ENCODE measurements at regions not wholly inside any gene's neighbourhood (a gene's known extent, or its start where the extent isn't known, plus 50 kb on each side); places are given as distances from the start of the nearest gene placed in this dataset.

- CTCF ChIA-PET (ENCODE audit: low intra/inter-chr PET ratio) = no interaction called here
- Histone ChIP-seq H3K27ac (ENCODE audit: extremely low read depth, low read depth, low read length) (no peak overlapping the region), H3K4me3 (no peak overlapping the region), H3K4me2 (ENCODE audit: insufficient read depth, low read length) (no peak overlapping the region), H2AFZ (ENCODE audit: low read depth, low read length) (no peak overlapping the region), H3K79me2 (ENCODE audit: control insufficient read depth, insufficient read depth, low read length) (no peaks in the 10 kb centered on the region), H3K27me3 (ENCODE audit: control insufficient read depth in 2 of 2, insufficient read depth in 2 of 2, low read length in 2 of 2) (no peaks in the 10 kb centered on the region), H3K36me3 (ENCODE audit: control insufficient read depth, insufficient read depth, low read length) (no peaks in the 10 kb centered on the region), H4K20me1 (replicated peaks; ENCODE audit: control insufficient read depth, insufficient read depth, low read length) (no peaks in the 10 kb centered on the region), H3K9me3 (replicated peaks; ENCODE audit: control insufficient read depth, insufficient read depth, low read depth, low read length) (0 out of 2 replicates have a peak, but pooled peaks cover 2% of the 10 kb centered on the region), H3K4me1 (replicated peaks in 1 of 2; ENCODE audit: control insufficient read depth in 2 of 2, insufficient read depth in 2 of 2, low read length in 2 of 2) (no peaks in the 10 kb centered on the region), H3K9me1 (ENCODE audit: control insufficient read depth, insufficient read depth, low read length) (no peaks in the 10 kb centered on the region), H3K9ac (ENCODE audit: insufficient read depth in 1 of 2, low read depth in 2 of 2, low read length in 2 of 2) (no peak overlapping the region)
- POLR2A ChIA-PET = interaction anchor here (0.7 kb wide), 1 partner anchor 154 kb away, joined by 4 read pairs; no protein-coding TSS in a partner anchor
- FAIRE-seq (no peak), DNase-seq (ENCODE audit: extremely low read depth in 1 of 4, low spot score in 3 of 4) (no peak), ATAC-seq (no peak)
- in situ Hi-C loops (cut with MboI) = no loop called here
- WGBS (ENCODE audit: insufficient coverage, low coverage, missing lambda C conversion rate) = 0% methylated on average over 1 of the region's 1 CpG
- intact Hi-C loops (cut with micrococcal nuclease) = no loop called here
- TF ChIP-seq MYBL2 (IDR thresholded peaks at IDR 0.05; ENCODE audit: low read depth) (no peak), MYBL2 (CRISPR knock-in tag; IDR thresholded peaks at IDR 0.05; ENCODE audit: borderline replicate concordance) (no peak), CHD4 (IDR thresholded peaks at IDR 0.05; ENCODE audit: insufficient read depth, insufficient replicate concordance, low read depth, low read length, poor library complexity, severe bottlenecking) (no peak), HMG20A (CRISPR knock-in tag; conservative IDR thresholded peaks at IDR 0.05) (no peak), MGA (IDR thresholded peaks at IDR 0.05) (no peak), NELFE (IDR thresholded peaks at IDR 0.05; ENCODE audit: insufficient read depth, insufficient read length) (no peak), MYC (IDR thresholded peaks at IDR 0.05; ENCODE audit: low read depth, low read length) (no peak), MYC (CRISPR knock-in tag; IDR thresholded peaks at IDR 0.05; ENCODE audit: borderline replicate concordance, low read depth) (no peak)
- BruUV-seq (replicated peaks) = no TSS peak
Measured at GRCh38 chr6:74902089-74902488, 303.8 kb downstream of the COL12A1 start.

All from K562 (cell line).